ENCODE measurements at regions not wholly inside any gene's neighbourhood (a gene's known extent, or its start where the extent isn't known, plus 50 kb on each side); places are given as distances from the start of the nearest gene placed in this dataset.

DNA sequence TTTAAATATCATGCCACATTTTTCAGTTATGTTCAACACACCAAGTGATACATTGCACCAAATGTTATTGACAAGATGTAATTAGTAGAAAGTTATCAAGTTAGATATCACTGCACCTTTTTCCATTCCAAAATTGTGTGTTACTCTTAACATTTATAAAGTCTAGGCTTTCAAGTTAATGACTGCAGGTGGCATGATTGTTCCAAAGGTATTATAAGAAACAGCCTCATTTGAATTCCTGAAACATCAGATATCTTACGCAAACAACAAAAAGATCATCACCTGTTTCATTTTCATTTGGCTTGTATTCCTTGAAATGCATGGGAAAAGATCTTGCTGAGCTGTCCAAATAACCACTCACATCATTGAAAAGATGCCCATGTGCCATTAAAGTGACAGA lies 1528.2 kb upstream of the ZEB2 start:
- DNase-seq (ENCODE audit: low read depth in 4 of 4, low spot score in 3 of 4), result no peak

DNA sequence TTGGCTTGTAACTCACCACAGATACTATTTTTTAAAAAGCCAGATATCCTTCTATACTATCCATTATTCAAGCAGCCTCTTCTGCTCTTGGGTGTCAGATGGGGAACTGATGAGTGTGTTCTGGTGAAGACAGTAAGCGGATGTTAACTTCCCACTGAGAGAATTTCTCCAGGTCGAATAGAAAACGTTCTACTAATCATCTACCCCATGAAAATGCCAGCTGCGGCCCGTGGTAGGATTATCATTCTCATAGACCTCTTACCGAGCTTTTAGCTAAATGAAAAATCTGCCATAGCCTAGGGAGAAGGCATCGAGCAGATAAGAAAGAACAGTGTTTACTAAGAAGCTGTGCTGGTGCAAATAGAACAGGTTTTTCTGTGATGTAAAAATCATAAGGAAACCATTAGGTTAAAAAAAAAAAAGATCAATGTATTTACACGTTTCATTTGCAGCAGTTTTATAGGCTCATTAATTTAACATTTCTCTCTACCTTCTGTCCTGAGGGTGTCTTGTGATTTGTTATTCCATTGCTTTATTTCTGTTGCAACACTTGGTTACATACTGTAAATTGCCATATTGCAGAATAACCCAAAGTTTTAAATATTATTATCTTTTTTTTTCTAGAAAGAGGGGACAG lies 1521.5 kb upstream of the ZEB2 start:
- no peak for DNase-seq (ENCODE audit: low read depth in 4 of 4, low spot score in 3 of 4)

DNA sequence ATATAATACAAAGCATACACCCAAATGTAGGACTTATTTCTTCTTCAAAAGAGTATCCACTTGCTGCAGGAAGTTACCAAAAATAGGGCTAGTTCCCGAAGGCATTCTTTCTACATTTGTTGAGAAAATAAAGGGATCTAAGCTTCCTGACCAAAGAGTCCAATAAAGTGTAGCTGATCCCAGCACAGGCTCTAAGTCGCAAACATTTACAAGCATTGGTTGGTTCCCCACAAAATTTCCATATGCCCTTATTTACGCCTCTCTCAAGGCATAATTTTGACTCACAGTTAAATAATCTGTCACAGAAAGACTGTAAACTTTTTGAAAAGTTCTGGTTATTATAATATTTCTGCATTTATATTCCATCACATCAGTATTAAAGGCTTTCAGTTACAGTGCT lies 1520.1 kb upstream of the ZEB2 start:
- no peak for DNase-seq (ENCODE audit: low read depth in 4 of 4, low spot score in 3 of 4)

DNA sequence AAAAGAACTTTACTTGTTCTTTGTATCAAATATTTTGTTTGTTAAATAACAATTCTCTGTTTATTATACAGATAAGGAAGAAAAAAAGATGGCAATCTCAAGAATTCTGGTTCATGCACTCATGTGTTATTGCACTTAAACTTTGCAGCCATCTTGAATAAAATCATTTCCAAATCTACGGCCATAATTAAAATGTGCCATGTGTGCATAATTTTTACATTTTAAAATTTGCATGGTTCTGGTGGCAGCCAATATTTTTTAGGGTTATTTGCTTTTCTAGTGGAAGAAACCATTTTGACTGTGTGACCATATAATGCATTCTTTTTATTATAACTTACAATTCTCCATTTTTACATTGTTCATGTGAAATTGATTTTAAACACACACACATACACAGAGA lies 1518.1 kb upstream of the ZEB2 start:
- no peak for DNase-seq (ENCODE audit: low read depth in 4 of 4, low spot score in 3 of 4)

DNA sequence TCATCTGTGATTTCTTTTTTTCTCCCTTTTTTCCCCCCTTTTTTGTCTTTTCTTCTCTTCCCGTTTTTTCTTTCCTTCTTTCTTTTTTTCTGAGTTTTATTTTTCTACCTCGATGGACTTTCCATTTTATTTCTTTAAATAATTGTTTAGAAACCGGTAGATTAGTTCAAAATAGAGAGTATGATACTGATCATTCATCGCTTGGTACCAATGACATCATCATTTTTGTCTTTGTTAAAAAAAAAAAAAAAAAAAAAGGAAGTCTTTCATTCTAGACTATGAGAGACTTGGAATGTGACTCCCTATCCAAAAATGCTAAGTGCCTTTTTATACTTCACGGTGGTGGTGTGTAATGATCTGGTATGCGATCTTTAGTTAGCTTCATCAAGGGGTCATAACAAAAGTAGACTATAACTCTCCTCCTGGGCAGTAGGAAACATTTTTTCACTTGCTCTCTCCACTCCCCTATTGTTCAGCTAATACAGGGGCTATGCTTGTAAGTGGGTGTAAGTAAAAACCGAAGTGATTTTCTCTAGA lies 1517.5 kb upstream of the ZEB2 start:
- no peak for DNase-seq (ENCODE audit: low read depth in 4 of 4, low spot score in 3 of 4)

DNA sequence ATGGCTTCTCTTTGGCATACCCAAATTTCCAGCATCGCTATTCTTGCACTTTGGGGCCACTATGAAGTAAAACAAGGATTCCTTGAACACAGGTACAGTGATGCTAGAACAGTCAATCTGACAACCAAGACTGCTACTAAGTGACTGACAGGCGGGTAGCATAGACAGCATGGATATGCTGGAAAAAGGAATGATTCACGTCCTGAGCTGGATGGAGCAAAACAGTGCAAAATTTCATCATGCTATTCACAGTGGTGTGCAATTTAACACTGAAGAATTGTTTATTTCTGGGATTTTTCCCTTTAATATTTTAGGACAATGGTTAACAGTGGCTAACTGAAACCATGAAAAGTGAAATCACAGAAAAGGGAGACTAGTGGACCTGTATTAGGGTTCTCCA lies 1511.2 kb upstream of the ZEB2 start:
- DNase-seq (ENCODE audit: low read depth in 4 of 4, low spot score in 3 of 4), result no peak

DNA sequence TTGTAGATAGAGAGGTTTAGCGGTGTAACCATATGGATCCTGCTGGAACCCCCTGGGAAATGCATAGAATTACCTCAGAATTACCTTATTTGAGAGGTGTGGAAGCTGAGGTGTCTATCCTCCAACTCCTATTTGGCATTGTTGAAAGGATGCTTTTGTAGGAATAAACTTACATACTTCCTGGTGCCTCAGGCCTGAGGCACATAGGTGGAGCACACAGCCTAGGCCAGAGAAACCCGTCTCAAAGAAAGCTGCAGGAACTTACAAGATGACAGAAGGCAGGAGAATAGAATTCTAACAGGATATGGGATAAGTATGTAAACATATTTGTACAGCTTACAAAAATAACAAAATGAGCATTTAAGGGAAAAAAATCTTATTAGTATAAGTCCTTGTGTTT lies 1507.2 kb upstream of the ZEB2 start:
- no peak for DNase-seq (ENCODE audit: low read depth in 4 of 4, low spot score in 3 of 4)

DNA sequence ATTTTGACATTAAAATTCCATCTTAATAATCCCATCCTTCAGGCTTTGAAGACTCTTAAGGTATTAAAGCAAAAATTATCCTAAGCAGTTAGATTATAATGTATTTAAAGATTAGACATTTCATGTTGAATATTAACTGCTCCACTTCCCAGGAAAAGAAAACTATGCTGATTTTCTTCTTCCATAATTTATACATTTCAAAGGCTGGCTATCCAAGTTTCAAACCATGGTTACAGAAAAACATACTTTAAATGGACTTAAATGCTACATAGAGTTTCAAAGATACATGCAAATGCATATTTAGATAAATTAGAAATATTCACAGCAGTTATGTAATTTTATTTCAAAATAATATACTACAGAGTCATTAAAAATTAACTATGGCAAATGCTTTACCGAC lies 1505.6 kb upstream of the ZEB2 start:
- no peak for DNase-seq (ENCODE audit: low read depth in 4 of 4, low spot score in 3 of 4)

DNA sequence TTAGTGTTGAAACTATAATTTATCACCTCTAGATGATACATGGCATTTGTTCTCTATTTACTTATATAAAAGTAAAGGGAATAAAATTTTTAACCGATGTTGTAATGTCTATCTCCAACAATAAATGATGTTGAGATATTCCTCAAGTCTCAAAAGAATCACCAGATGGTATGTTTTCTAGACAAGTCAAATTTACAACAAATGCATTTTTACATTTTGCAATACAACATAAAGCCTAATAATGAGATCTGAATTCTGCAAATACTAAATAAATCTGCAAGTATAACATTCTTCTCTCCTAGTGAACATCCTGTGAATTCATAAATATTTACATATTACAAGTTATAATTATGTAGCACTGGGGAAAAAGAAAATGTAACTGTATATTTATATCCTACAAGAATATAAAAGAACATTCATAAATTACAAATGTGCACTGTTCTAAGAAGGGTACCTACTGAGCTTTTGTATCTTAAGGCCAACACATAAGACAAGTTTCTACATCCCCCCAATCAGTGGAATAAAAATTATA lies 1504.4 kb upstream of the ZEB2 start:
- DNase-seq (ENCODE audit: low read depth in 4 of 4, low spot score in 3 of 4), result no peak

DNA sequence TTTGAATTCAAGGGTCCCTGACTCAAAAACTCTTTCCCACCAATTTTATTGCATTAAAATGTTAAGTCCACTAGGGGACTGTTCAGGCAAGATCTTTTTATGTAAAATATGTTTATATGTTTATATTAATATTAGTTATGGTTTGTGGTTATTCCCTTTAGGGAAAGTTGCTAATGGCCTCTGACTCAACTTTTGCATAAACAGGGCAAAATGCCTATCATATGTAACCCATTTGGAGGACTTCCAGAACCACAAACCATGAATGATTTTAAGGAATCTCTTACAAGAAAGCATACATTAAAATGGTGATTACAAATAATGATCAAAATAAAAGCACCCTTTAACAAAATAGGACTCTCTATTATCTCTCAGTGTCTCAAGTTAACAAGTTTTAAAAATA lies 1484.5 kb upstream of the ZEB2 start:
- DNase-seq (ENCODE audit: low read depth in 4 of 4, low spot score in 3 of 4), result no peak

DNA sequence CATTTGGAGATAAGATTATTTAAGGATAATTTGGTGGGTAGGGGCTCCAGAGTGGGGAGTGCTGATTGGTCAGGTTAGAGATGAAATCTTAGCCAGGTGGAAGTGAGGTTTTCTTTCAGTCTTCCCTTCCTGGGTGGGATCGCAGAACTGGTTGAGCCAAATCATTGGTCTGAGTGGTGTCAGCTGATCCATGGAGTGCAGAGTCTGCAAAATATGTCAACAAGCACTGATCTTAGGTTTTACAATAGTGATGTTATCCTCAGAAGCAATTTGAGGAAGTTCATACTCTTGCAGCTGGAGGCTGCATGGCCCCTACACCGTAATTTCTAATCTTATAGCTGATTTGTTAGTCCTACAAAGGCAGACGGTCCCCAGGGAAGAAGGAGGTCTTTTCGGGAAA lies 1483.4 kb upstream of the ZEB2 start:
- no peak for DNase-seq (ENCODE audit: low read depth in 4 of 4, low spot score in 3 of 4)

DNA sequence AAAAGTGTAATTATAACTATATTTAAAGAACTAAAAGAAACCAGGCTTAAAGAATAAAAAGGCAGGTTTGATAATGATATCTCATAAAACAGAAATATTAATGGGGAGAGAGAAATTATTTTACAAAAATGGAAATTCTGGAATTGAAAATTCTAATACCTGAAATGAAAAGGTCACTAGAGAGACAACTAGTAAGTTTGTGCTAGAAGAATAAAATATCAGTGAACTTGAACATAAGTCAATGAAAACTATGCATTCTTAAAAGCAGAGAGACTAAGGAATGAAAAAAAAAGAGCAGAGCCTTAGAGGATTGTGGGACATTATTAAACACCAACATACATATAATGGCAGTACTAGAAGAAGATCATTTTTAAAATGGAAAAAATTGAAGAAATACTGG lies 1475.0 kb upstream of the ZEB2 start:
- DNase-seq (ENCODE audit: low read depth in 4 of 4, low spot score in 3 of 4), result no peak

DNA sequence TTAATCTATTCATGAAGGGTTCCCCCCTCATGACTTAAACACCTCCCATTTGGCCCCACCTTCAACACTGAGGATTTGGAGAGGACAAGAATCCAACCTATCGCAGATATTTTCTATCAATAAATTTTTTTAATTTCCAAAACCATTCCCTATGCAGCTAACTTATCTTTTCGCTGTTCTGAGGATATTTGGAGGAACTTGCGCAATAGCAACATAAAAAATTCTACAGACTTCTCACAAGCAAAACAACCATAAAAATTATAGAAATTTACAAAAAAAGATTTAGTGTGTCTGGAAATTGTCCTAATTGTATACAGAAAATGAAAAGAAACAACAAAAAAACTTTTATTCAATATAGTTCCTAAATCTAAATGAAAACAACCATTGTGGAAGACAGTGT lies 1472.7 kb upstream of the ZEB2 start:
- no peak for DNase-seq (ENCODE audit: low read depth in 4 of 4, low spot score in 3 of 4)

DNA sequence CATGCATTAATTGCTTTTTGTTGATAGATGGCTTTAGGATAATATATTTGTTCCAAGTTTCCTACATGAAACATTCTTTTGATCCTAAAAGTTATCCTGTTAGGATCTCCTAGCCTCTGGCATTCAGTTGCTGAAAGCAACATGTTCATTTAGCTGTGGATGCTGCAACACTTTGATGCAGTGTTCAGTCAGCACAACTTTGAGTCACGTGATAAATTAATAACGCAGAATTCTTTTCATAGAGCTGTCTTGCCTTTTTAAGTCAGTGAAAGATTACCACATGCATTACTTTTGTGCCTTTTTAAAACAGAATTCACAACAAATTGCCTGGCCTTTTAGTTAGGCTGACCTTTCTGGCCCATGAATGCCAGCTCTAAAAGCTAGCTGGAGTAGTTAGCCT lies 1467.9 kb upstream of the ZEB2 start:
- no peak for DNase-seq (ENCODE audit: low read depth in 4 of 4, low spot score in 3 of 4)

DNA sequence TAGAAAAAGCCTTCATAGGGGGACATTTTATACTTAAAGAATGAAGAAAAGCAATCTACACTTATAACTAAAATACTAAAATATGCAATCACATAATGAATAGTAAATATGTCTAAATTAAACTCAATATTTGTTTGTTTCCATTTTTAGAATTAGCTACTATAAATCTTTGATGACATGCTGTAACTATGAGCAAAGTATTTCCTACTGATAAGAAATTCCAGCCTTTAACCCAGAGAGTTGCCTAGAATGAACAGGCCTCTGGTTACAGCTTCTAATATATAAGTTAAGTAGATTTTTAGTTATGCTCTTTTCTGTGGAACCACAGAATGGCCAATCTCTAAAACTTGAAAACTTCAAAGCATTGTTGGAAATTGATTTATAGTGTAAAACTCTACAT lies 1465.6 kb upstream of the ZEB2 start:
- no peak for DNase-seq (ENCODE audit: low read depth in 4 of 4, low spot score in 3 of 4)

DNA sequence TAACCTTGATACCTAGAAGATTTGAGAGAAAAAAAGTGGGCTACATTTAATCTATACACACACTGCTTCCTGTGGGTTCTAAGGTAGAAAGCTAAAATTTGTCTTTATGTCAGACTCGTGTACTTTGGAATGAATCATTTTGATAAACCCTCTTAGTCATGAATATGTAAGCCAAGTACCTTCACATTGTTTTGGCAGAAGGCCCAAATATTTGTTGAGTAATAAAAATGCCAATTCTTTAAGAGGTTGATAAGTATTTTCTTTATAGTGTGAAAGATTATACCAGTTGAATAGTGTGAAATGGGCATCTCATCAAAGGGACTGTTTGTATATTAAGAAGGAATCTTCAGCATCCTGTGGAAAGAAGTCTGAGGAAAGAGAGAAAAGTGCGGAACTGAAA lies 1464.7 kb upstream of the ZEB2 start:
- no peak for DNase-seq (ENCODE audit: low read depth in 4 of 4, low spot score in 3 of 4)

DNA sequence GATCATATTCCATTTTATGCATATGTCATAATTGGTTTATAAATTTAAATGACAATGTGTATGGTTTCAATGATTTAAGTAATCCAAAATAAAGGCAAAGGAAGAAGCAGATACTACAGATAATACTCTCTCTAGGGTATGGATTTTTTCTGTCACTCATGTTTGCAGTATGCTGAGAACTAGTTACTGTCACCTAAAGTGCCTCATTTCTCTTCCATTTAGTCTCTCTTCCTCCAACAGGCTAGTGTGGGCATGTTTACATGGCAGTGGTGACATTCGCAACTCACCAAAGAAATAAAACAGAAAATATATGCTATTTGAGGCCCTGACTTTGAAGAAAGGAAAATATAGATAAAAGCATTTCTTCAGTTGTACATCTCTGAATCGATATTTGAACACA lies 1460.4 kb upstream of the ZEB2 start:
- DNase-seq (ENCODE audit: low read depth in 4 of 4, low spot score in 3 of 4), result no peak

DNA sequence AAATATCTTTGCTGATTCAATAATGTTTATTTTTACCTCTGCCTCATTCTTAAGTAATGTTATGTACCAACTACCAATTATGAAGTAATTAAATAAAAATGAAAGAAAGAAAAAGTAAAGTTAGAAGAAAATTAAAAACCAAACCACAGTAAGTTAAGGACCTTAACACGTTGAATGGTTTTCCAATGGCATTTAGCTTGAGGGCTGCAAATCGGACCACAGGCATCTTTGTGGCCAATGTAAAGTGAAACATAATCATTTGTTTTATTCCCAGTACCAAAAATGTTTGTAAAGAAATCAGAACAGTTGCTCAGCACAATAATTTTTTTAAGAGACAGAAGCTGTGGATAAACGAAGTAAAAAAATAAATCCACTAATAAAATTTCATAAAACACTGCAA lies 1455.5 kb upstream of the ZEB2 start:
- no peak for DNase-seq (ENCODE audit: low read depth in 4 of 4, low spot score in 3 of 4)

DNA sequence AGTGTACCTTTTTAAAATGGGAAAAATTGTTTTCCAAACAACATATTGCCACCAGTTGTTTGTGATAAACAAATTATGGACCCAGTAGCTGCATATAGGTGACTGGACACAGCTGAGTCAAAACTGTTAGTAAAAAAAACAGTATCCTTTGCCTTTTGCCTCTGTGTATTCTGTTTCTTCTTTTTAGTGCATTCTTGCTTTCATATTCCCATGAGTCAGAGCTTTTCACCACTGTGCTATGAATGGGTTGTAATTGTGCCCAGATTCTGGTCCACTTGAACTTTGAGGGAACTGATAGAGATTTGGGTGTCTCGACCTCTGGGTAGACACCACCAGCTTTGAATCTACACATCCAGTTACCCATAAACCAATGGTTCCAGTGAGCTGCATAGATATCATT lies 1441.9 kb upstream of the ZEB2 start:
- no peak for DNase-seq (ENCODE audit: low read depth in 4 of 4, low spot score in 3 of 4)

DNA sequence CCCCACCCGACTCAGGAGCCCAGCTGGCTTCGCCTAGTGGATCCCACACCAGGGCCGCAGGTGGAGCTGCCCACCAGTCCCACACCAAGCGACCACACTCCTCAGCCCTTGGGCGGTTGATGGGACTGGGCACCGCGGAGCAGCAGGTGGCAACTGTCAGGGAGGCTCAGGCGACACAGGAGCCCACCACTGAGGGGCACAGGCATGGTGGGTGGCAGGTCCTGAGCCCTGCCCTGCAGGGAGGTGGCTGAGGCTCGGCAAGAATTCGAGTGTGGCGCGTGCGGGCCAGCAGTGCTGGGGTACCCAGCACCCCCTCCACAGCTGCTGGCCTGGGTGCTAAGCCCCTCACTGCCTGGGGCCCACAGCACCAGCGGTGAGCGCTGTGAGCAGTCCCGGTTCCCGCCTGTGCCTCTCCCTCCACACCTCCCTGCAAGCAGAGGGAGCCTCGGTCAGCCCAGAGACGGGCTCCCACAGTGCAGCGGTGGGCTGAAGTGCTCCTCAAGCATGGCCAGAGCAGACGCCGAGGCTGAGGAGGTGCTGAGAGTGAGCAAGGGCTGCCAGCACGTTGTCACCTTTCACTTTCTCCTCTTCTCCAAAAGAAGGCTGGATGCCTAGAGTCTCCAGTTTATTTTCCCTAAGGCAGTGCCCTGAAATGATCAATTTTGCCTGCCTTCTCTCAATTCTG lies 1440.7 kb upstream of the ZEB2 start:
- no peak for DNase-seq (ENCODE audit: low read depth in 4 of 4, low spot score in 3 of 4)

DNA sequence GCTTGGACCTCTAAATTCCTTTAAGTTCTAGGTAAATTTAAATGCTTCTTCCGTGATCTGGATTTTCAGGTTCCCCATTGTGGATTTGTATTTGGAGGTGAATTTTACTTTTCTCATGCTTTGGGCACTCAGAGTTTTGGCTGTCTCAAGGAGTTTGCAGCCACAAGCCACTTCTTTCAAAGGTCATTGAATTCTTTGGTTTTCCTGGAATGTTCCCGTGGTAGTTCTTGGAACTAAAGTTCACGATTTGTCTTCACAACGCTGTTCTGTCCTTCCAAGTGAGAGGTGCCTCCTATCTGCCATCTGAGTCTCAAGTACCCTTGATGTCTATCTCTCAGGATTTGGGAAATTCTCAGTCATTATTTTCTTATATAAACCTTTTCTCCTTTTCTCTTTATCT lies 1438.7 kb upstream of the ZEB2 start:
- no peak for DNase-seq (ENCODE audit: low read depth in 4 of 4, low spot score in 3 of 4)

DNA sequence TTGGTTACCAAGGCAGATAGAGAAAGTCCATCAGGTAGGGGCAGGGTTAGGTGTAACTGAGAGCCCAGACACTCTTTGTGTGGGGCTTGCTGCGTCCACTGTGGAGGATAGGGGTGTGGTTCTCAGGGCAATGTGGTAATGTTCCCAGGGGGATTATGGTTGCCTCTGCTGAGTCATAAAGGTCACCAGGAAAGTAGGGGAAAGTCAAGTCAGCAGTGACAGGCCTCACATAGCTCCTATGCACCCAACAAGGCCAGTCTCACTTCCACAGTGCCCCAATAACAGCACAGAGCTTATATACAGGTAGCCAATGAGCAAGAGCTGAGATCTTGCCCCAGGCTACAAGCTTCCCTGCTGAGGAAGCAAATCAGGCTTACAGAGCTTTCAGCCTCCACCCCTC lies 1438.0 kb upstream of the ZEB2 start:
- DNase-seq (ENCODE audit: low read depth in 4 of 4, low spot score in 3 of 4), result no peak
